GM12864 (cell line): ENCODE measurements at regions not wholly inside any gene's neighbourhood (a gene's known extent, or its start where the extent isn't known, plus 50 kb on each side); places are given as distances from the start of the nearest gene placed in this dataset.

Source experiments
- DNase-seq: peaks from one replicate; pipeline ENCODE4 v3.0.0-alpha.2; 2011; ENCODE audit warnings: low read depth
- H3K4me3 ChIP-seq: 2 replicates; pipeline ENCODE4 v1.5.1; 2011; ENCODE audit warnings: mild to moderate bottlenecking, low read depth, low read length, control low read depth
- TF ChIP-seq, protein P1 (sequence below): IDR thresholded peaks from 2 replicates; pipeline ENCODE4 v1.5.1; 2011; ENCODE audit warnings: low read depth, mild to moderate bottlenecking, moderate library complexity, low read length, control low read depth, inconsistent platforms; ENCODE audit errors: missing control alignments

DNA sequence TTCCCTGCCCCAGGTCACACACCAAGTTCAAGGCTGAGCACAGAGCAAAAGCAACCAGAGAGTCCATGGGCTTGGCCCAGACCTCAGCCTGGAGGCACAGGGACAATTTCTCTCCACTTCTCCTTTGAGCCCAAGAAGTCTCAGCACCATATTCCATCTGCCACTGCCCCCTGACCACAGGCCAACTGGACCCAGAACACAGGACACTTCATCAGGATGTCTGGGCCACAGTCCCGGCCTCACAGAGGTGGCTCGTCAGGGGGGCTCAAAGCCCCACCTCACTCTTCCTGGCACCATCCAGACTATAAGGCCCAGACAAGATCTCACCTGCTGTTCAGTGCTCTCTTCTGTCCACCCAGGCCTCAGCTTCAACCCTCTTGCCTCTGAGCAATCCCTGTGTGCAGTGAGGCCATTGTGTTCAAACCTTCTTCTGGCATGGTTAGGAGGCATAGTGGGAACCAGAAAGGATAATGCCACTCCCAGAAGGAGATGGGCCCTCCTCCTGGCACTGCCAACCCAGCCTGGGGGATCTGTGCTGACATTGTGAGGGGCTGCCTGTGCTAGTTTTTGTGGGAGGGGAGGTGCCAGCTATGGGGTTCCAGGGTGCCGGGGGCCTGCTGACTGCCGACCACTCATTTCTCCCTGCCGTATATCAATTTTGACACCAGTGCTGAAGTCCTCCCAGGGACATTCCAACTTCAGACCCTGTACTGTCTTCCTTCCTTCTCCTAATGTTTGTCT lies 49.7 kb upstream of the ANTXRL start:
- H3K4me3 ChIP-seq = no peak overlapping the region
- no peak for DNase-seq
- TF ChIP-seq, protein P1, sequence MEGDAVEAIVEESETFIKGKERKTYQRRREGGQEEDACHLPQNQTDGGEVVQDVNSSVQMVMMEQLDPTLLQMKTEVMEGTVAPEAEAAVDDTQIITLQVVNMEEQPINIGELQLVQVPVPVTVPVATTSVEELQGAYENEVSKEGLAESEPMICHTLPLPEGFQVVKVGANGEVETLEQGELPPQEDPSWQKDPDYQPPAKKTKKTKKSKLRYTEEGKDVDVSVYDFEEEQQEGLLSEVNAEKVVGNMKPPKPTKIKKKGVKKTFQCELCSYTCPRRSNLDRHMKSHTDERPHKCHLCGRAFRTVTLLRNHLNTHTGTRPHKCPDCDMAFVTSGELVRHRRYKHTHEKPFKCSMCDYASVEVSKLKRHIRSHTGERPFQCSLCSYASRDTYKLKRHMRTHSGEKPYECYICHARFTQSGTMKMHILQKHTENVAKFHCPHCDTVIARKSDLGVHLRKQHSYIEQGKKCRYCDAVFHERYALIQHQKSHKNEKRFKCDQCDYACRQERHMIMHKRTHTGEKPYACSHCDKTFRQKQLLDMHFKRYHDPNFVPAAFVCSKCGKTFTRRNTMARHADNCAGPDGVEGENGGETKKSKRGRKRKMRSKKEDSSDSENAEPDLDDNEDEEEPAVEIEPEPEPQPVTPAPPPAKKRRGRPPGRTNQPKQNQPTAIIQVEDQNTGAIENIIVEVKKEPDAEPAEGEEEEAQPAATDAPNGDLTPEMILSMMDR = no peak
